GM21619 (cell line): ENCODE measurements at regions not wholly inside any gene's neighbourhood (a gene's known extent, or its start where the extent isn't known, plus 50 kb on each side); places are given as distances from the start of the nearest gene placed in this dataset.
"Not testable (repeated sequence)": the region's sequence is repeated elsewhere in the genome, so short reads cannot be mapped to it uniquely, and the experiment has no call there.

ENCODE experiments used
- ATAC-seq: cut with Tn5 transposase; IDR thresholded peaks from one replicate; pipeline ENCODE4 v1.9.1; 2021; ENCODE audit not compliant: unreplicated experiment

GRCh38 chr5:153212471-153212870 lies 278.0 kb upstream of the GRIA1 start:
- ATAC-seq: no peak

- ATAC-seq: no peak
Measured at GRCh38 chr5:153222936-153223335, 267.5 kb upstream of the GRIA1 start.

DNA sequence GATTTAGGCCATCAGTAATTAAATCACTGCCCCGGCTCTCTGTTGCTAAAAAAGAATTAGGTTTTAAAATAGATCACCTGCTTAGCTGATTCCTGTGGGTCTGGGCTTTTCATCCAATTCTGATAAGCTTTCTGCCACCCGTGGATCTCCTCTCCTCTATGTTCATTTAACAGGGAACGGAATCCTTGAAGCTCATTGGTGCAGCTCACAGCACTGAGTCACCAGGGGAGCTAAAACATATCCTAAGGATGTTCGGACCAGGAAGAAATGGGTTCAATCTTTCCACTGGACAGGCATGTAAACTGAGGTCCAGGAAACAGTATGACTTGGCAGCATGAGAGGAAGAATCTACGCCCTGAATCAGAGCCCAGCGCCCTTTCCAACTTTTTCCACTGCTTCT lies 267.1 kb upstream of the GRIA1 start:
- ATAC-seq: no peak

GRCh38 chr5:153224651-153225050 lies 265.8 kb upstream of the GRIA1 start:
- ATAC-seq: no peak

- no peak for ATAC-seq
Measured at GRCh38 chr5:153233933-153234332, 256.5 kb upstream of the GRIA1 start.

DNA sequence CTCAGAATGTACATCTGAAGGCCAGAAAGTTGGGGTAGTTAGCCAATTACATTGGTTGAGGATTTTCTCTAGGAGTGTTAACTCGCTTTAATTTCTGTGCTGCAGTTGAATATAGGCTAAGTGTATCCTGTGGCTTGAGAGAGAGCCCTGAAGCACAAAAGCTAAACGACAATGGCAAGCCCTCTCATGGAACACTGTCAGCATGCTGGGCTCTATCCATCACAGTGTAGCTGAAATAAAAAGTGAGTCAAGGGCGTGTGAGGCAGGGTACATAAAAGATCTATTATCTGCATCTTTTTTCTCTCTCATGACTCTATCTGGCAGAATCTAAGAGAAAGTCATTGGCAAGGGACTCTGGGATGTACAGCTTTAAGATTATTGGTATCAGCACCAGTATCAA lies 254.2 kb upstream of the GRIA1 start:
- ATAC-seq: no peak

DNA sequence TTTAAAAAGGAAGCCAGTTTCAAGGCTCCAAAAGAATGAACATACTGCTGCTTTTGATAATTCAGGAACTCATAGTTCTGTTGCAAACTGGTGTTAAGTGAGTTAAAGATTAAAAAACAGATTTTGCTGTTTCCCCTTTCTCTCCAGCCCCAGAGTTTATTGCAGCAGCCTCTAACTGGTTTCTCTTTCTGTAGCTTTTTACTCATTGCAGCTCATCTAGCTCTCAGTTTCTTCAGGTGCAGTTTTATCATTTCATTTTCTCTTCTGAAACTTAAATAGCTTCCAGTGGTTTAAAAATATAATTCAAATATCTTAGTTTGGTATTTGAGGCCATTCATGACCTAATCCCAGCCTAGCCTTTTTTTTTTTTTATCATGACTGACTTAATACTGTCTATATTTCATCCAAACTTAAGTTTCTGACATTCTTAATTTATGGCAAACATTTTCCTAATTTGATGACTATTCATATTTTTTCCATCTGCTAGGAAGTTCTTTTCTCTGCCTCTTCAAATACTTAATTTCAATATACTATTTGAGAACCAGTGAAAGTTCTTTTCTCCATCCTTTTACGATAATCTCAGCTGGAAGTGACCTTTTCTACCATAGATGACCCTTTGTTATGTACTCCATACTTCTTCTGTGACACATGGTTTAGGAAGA lies 252.7 kb upstream of the GRIA1 start:
- peak; percentile 93 for ATAC-seq

- no peak for ATAC-seq
Measured at GRCh38 chr5:153257381-153257780, 233.1 kb upstream of the GRIA1 start.

GRCh38 chr5:153258469-153258868 lies 232.0 kb upstream of the GRIA1 start:
- ATAC-seq: no peak

GRCh38 chr5:153267506-153267905 lies 223.0 kb upstream of the GRIA1 start:
- no peak for ATAC-seq

- no peak for ATAC-seq
Measured at GRCh38 chr5:153275695-153276094, 214.8 kb upstream of the GRIA1 start.

- ATAC-seq: no peak
Measured at GRCh38 chr5:153276151-153276550, 214.3 kb upstream of the GRIA1 start.

GRCh38 chr5:153296251-153296844 lies 194.1 kb upstream of the GRIA1 start:
- not testable (repeated sequence) for ATAC-seq

- ATAC-seq: no peak
Measured at GRCh38 chr5:153299891-153300290, 190.6 kb upstream of the GRIA1 start.

- no peak for ATAC-seq
Measured at GRCh38 chr5:153308282-153308681, 182.2 kb upstream of the GRIA1 start.

DNA sequence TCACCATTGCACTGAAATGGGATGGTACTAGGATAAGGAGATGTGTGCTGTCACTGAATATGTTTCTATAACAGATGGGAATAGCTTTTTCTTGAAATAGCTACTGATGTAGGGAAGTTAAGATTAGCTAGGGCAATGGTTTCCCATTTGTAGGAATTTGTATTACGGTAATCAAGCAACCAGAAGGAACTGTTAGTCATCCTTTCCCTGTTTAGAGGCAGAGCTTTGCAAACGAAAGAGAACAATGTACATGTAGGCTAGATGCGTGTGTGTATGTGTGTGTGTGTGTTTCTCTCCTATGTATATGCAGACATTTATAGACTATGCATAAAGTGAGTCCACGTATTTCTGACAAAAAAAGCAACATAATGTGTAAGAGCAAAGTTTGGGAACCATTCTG lies 171.9 kb upstream of the GRIA1 start:
- no peak for ATAC-seq

DNA sequence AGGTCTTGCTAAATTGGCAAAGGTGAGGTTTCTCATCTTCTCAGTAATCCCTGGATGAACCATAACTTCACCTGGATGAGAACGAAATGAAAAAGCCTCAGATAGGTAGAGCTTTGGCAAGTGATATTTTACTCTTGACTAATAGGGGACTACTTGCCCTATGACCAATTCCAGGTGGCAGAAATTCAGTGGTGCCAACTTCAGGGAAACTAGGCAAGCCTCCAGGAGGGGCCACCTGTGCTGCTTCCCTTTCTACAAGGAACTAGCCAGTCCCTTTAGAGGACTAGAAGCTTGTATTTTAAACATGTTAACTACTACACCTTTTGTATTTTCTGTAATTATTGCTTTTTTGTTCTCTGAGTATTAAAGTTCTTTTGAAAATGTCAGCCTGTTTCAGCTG lies 169.0 kb upstream of the GRIA1 start:
- no peak for ATAC-seq

GRCh38 chr5:153340139-153340538 lies 150.3 kb upstream of the GRIA1 start:
- no peak for ATAC-seq

DNA sequence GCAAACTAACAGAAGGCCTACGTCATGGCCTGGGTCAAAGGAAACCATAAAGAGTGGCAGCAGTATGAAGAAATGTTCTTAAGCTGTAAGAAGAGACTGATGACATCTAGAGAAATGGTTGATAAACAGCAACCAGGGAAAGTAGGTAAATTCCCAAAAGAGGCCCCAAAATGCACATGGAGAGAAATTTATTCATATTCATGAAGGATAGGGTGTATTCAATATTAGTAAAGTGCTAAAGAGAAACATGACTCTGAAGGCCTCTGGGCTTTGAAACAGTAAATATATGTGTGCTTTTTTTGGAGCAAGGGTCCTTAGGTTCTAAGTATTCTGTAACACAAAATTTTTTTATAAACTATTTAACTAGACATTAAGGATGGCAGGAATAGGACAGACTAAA lies 149.7 kb upstream of the GRIA1 start:
- ATAC-seq: no peak

DNA sequence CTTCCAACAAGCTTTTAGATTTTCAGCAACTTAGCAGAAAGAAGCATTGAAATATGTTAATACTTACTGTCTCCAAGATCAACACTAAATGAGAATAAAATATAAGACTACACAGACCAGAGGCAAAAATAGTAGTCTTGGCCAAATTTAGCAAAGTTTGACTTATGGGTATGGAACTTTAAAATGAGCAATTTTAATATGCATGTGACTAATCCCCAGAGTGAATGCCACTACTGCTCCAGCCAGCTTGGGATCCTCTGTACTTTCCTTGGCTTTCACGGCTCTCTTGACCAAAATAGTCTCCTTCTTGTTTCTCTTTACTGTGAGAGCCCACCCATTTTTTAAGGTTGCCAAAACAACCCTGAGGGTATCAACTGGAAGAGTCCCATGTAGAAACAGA lies 148.0 kb upstream of the GRIA1 start:
- ATAC-seq: no peak

- ATAC-seq: no peak
Measured at GRCh38 chr5:153347611-153348010, 142.9 kb upstream of the GRIA1 start.

GRCh38 chr5:153350175-153350883 lies 140.1 kb upstream of the GRIA1 start:
- no peak for ATAC-seq
